ENCODE measurements at regions not wholly inside any gene's neighbourhood (a gene's known extent, or its start where the extent isn't known, plus 50 kb on each side); places are given as distances from the start of the nearest gene placed in this dataset.
"Not testable (repeated sequence)": the region's sequence is repeated elsewhere in the genome, so short reads cannot be mapped to it uniquely, and the experiment has no call there.

DNA sequence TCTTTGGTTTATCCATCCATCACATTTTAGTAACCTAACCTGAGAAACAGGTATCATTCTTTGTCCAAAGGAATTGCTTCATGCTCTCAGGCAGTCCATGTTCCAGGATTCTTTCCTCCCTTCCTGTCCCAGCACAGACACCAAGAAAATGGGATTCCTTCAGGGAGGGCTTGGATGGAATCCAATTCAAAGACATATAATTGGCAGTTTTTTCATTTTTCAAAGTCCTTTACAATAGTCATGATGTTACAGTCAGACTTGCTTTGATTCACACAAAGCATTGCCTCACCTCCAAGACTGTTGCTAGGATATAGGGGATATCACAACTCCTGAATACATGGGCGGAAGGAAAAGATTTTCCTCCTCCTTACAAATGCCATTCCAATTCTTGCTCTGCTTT lies 241.4 kb upstream of the ACVR2A start:
- DNase-seq: no peak

DNA sequence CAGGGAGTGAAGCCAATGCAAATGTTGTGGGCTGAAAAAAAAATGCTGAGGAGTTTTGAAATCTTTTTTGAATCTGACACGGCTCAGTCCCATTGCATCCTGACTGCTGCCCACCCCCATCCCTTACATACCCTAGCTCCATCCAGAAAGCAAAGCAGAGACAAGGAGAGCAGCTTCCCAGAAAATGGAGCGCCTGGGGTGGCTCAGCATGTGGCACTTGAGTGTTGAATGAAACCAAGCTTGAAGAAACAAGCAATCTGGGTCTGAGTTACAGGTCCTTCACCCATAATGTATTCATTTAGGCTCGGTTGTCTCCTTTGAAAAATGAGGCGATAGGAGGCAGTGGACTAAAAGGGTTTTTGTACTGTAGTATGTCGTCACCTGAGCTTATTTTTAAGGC lies 244.2 kb upstream of the ACVR2A start:
- no peak for DNase-seq

DNA sequence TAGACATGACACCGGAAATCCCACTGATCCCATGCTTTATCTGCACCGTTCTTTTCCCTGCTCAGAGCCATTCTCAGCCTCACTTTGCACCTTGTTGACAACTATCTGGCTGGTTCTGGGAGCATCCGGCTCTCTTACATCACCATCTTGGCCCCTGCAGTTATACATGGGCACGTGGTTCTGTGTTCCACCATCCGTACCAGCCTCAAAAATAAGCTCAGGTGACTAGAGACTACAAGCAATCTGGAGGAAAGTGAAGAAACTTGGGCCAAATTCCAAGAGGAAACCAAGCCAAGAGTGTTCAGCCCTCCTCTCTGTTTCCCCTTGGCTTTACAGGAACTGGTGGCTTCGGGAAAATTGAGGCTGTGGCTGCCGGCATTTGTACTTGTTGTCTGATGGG lies 244.6 kb upstream of the ACVR2A start:
- no peak for DNase-seq

DNA sequence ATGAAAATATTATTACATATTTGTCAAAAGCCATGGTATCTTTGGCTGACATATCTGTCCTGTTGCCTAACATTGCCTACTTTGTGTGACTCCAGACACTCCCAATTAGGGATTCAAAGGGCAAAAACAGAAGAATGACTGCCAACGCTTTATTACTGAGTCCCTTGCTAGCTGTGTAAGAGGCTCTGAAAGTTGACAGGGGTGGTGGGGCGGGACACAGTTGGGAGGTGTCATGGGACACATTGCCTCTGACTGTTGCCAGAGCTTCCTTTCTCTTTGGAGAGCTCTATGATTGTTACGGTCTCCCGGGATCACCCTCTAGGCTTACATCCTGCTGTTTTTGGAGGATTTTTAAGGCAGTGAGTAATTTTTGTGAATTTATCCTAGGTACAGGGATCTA lies 249.6 kb upstream of the ACVR2A start:
- no peak for DNase-seq

DNA sequence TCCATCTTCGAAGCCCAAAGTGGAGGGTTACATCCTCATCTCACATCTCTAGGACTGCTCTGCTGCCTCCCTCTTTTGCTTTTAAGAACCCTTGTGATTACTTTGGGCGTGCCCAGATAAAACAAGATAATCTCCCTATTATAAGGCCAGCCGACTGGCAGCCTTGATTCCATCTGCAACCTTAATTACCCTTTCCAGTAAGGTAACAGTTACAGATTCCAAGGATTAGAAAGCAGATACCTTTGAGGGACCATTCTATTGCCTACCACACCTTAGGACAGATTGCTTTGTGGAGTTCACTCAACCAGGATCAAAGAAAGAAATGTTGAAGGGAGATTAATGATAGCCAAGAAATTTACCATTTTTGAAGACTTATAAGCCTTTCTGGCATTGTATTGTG lies 250.8 kb upstream of the ACVR2A start:
- no peak for DNase-seq

DNA sequence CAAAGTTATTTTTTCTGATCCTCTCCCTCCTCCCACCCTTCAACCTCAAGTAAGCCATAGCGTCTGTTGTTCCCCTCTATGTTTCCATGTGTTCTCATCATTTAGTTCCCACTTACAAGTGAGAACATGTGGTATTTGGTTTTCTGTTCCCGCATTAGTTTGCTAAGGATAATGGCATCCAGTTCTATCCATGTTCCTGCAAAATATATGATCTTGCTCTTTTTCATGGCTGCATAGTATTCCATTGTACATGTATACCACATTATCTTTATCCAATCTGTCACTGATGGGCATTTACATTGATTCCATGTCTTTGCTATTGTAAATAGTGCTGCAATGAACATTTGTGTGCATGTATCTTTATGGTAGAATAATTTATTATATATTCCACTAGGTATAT lies 252.0 kb upstream of the ACVR2A start:
- not testable (repeated sequence) for DNase-seq

DNA sequence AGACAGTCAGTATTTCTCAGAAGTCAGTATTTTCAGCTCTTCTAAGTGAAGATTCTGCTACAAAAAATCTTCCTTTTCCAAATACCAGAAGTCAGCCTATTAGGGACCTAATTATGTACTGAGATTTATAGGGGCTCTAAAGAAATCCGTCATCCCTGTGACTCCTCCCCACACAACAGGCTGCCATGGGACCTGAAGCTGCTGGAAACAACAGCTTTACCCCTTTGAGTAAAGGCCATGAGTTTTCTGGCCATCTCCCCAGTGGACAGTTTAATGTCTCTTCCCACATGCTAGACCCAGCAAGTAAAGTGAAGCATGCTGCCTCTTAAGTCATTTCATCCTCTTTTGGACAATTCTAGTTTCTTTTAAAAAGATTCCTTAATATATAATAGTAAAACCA lies 255.7 kb upstream of the ACVR2A start:
- no peak for DNase-seq

DNA sequence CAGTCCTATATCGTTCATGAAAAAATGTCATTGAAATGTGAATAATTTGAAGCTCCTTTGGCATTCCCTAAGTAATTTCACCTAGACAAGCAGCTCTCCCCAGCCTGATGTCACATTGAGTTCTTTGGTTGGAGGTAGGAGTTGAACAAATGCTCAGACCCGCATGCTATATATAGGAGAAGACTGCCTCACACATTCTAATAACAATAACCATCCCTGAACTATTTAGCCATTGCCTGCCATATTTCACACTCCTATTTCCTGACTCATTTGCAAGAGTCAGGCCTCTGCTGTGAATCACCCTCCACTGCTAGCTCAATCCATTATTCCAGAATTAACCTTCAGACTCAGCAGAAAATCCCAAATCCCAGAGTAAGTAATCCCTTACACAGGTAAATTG lies 256.6 kb upstream of the ACVR2A start:
- DNase-seq: no peak

DNA sequence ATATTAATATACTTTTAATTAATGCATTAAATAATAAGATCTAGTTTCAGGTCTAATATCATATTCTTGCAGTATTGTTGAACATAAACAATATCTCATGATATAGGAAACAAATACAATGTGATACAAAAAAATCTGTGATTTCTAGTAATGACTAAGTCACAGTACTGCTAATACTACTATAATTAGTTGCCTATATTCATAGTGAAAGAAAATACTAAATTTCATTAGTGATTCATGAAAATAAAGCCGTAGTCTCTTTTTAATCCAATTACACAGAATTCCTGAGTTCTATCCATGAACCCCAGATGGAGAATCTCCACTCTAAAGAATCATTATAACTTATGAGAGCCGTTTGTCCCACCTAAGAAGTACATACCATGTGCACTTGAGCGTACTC lies 266.3 kb upstream of the ACVR2A start:
- DNase-seq: no peak

DNA sequence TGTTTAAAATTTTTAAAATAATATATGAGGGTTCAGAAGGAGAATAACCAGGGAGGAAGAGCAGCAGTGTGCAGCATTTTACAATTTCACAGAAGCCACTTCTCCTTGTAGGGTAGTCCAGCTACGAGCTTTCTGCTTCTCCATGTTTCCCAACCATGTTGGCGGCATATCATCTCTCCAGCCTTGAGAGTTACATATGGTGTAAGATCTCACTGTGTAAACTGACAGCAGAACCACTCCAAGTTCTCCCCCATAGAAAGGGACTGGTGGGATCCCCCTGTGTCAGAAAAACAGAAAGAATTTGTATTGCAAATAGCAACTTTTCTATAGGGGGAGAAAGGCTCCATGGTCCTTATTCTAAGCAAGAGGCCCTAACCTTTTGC lies 266.8 kb upstream of the ACVR2A start:
- no peak for DNase-seq

DNA sequence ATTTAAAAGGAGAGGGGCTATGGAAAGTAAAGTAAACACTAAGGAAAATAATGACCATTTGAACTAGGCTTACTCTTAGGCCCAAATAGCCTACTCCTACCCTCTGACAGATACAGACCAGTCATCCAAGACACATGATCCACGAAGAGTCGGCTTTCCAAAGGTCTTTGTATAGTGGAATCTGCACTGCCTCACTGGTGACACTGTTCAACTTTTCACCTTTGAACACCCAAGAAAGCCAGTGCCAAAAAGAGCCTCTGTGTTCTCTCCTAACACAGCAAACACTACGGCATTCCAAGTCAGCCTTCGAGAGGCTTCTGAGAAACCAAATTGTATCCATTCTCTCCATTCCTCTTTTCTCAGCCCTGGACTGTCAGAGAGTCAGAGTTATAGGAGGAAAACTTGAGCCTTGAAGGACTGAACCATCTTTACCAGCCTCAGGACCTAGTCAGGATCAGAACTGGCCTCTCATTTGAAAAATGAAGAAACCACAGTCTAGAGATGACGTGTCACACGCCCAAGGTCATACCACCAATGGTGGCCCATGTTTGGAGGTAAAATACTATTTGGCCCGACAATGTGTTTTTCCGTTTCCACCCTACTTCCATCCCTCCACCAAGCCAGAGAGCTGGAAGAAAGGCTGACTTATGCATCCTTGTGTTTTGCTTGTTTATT lies 267.4 kb upstream of the ACVR2A start:
- DNase-seq: no peak

DNA sequence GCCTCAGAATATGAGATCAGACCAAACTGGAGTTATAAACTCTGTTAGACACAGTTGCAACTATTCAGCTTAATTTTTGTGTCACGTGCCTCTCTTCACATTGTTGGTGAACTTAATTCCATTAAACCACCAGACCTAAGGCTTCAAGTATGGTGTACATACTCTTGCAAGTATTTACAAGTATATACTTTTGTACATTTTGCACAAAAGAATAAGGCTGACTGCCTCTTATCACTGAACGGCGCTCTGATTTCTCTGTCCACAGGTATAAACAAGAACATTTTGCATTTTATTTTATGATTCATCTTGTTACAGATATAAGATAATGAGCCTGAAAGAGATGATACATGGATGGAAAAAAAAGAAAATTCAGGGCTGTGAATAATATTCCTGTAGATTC lies 269.7 kb upstream of the ACVR2A start:
- no peak for DNase-seq

DNA sequence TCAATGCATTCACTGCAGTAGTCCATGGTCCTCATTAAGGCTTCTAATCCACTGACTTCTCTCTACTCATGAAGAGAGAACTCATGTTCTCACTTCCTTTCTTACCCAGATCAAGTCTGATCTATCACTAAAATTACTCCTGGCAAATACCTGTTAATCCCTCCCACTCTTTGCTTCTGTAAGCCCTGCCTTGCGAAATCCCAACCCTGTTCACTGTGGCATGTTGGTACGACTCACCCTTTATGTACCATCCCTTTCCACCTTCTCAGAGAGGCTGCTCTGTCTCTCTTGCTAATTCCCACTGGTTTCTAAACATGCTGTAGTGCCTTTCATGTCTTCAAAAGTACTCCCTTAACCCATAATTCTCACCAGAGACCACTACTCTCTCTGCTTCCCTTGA lies 272.2 kb upstream of the ACVR2A start:
- DNase-seq: no peak

DNA sequence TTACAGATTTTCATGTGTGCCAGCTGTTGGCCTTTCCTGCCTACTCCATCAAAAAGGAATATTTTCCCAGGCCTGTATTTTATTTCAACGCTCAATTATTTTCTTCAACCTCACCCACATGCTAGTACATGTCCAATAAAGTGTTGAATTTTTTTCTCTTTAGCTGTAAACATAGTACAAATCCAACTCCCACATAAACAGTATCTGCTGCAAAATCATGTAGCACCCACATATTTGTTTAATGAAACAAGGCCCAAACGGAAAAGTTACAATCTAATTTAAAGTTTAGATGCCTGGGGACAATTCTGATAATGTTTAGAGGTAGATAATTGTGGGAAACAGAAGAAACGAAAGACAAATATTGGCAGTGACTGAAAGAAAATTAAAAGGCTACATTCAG lies 275.4 kb upstream of the ACVR2A start:
- DNase-seq: no peak

DNA sequence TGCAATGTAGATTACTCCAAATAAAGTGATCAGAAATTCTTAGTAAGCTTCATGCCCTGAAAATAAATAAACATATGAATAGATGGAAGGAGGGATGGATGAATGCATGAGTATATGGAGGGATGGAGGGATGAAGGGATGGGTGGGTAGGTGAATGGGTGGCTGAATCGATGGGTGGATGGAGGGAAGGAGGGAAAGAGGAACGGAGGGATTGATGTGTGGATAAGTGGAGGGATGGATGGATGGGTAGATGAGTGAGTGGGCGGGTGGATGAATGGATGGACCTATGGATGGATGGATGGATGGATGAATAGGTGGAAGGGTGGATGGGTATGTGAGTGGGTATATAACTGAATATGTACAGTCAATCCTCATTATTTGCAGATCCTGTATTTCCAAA lies 276.7 kb upstream of the ACVR2A start:
- DNase-seq: no peak

DNA sequence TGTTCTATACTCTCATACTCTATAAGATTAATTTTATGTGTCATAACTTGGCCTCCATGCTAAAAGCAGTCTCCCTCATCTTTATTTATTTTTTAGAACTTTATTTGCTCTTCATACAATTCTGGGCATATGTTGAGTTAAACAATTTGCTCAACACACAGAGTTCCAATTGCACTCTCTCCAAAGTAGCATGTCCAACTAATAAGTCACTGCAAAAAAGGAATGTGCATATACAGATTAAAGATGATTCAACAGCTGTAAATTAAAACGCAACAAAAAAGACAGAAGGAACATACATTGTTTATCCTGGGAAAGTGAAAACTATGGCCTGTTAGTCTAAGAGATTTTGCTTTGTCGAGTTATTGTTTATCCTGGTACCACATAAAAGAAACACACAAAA lies 277.7 kb upstream of the ACVR2A start:
- no peak for DNase-seq

DNA sequence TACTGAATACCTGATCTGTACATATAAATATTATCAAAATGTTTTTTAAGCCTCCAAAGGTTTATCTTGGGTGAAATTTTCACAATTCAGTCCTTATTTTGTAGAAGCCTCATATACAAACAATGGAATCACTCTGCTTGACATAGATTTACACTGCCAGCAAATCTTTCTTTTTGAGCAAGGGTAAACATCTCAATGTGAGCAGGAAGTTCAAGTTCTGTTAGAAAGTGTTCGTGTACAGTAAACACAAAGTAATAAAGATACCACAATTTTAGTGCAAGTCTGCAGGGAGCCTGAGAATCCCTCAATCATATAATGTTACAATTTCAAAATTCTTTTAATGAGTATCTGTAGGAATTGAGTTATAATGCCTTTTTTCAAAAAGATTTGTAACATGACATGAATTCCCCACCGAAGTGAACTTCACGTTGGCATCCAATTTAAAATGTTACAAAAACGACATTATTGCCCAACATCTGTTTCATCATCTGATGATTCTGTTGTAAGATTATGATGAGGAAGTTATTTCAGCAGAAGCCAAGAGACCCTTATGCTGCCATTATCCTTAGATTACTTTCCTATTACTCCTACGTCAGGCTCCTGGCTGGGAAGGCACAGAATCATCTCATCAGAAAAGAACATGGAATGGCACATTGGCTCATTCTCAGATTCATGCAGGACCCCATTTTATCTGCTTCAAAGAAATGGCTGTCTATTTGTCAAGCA lies 283.9 kb upstream of the ACVR2A start:
- no peak for DNase-seq

DNA sequence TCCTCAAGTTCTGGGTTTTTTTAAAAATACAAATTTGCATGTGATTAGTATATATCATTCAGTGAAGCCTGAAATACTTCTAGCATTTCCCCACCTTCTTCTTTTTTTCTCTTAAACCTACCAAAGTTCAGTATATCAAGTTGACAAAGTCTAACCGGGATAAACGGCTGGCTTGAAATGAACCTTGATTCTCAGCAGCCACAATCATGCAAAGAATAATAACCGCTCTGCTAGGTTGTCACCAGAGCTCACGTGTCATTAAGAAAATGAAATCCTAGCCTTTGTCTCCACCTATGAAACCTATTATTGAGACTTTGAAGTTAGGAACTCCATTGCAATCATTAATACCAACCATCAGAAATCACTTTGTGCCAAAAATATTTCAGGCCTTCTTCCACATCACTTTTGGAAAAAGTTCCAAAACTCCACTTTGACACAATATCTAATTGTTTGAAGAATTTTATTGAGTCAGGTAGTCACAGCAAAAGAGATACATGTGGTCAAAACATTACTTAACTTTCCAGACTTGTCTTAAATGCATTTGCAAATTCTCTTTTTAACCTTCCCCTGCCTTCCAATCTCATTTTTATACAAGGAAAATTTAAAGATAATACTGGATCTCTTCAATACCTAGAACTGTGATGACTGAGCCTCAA lies 285.6 kb upstream of the ACVR2A start:
- no peak for DNase-seq

DNA sequence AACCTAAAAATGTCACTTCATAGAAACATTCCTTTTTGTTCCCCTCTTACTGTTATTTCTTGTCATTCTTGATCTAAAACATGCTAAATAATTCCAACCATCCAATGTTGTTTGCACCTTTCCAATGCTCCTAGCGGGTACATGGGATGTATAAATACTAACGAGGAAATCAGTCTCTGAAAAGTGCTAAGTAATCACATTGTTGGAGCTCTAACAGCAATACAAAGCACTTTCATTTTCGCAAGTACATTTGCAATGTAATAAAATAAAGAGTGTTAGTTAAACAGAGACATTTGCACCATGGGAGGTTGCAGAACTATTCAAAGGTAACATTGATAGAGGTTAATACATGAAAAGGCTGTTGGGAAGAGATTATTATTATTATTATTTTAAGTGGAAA lies 286.2 kb upstream of the ACVR2A start:
- no peak for DNase-seq

DNA sequence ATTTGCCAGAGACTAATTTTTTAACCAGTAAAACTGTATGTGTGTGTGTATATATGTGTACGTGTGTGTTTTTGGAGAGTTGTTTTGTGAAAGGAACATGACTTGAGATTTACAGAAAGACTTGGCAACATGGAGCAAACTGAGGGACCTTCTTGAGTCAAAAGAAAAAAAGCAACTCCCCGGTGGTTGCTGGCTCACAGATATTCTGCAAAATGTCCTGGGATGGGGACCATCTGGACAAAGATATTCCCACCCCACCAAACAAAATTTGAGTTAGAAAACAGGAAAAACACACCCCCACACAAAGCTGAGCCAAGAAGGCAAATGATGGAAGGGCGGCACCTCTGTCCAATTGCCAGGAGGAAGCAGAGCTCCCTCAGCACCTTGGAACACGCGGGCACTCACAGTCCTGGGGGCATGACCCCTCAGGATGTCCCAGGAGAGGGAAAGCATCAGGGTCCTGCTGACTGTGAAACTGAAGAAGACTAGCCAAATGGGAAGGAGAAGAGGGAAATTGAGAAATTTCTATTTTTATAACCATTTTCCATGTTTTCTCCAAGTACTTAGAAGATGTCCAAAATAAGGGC lies 290.2 kb upstream of the ACVR2A start:
- no peak for DNase-seq

DNA sequence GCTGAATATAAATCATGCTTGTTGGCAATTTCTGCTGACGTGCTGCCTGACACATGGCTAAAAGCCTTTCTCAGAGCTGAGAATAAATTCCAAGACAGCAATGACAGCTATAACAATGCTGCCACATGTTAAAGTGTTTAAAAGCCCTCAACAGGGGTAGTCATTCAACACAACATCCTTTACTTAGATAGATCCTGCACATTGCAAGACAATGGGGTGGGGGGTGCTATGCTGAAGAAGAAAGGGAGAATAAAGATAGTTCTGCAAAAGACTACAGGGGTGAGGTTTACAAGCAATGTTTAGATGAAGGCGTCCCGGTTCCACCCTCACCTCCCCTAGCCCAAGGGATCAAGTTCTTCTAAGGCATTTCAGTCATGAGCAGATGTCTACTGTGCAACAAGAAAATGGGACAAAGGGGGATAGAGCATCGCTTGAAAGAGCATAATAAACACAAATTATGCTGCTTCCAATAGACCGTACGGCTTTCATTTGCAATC lies 291.0 kb upstream of the ACVR2A start:
- no peak for DNase-seq

DNA sequence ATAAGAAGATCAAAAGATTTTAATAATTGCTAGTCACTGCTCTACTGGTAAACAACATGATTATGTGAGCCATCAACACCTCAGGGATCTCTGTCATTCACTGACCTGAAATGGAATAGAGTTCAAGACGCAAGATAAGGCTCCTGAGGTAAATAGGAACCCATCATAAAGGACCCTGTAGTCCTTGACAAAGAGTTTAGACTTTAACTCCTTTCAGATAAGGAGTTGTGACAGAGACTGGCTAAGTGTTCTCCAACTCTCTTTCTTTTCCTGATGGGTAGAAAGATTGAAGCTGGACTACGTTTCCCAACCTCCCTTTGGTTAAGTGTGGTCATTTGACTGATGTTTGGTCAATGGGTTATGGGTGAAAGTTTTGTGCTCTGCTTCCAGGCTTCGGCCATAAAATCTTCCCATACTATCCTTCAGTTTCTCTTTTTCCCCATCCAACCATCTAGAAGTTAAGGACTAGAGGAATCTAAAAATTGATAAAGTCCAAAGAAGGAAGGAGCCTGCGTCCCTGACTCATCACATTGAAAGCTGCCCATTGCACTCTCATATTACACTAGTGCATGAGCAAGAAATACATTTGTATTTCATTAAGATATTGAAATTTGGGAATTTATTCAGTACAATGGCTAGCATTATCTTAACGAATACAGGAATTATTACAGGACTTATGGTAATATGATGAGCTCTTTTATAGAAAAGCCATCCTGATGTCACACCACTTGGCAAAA lies 293.7 kb upstream of the ACVR2A start:
- no peak for DNase-seq

DNA sequence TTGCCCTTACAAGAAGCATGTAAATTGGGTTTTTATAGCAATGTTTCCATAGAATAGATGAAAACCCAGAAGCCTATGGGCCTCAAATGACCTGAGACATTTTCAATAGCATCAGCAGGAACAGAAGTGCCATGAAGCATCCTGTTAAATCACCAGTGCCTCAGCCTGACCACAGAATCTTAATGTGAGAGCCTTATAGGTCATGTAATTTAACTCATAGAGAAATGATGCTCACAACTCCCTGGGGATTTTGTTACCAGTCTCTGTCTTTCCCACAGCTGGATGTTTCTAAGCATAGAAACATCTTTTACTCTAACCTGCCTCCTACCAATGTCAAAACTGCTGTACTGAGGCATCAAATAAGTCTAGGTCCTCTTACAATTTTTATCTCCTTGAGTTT lies 295.8 kb upstream of the ACVR2A start:
- DNase-seq: no peak

All from SHP77 treated with DMSO at 0.1 percent for 48 hours (cell line).